MM.1S (cell line): ENCODE measurements at regions not wholly inside any gene's neighbourhood (a gene's known extent, or its start where the extent isn't known, plus 50 kb on each side); places are given as distances from the start of the nearest gene placed in this dataset.

Experiments used
- EZH2 ChIP-seq: fragments of 300-600 bp; sonication (generic); optimal IDR thresholded peaks from 2 replicates; pipeline ENCODE3; 2017; ENCODE audit warnings: low read depth, mild to moderate bottlenecking, antibody characterized with exemption, low read length, mixed read lengths
- EZH2phosphoT487 ChIP-seq: fragments of 300-600 bp; sonication (generic); IDR thresholded peaks from 2 replicates; pipeline ENCODE4 v1.6.1; 2018; ENCODE audit warnings: antibody characterized with exemption, low read length
- TF ChIP-seq, protein P1 (sequence below): fragments of 300-600 bp; sonication (generic); IDR thresholded peaks from 2 replicates; pipeline ENCODE4 v1.5.1; 2016; ENCODE audit warnings: antibody characterized with exemption, low read length, mixed read lengths

DNA sequence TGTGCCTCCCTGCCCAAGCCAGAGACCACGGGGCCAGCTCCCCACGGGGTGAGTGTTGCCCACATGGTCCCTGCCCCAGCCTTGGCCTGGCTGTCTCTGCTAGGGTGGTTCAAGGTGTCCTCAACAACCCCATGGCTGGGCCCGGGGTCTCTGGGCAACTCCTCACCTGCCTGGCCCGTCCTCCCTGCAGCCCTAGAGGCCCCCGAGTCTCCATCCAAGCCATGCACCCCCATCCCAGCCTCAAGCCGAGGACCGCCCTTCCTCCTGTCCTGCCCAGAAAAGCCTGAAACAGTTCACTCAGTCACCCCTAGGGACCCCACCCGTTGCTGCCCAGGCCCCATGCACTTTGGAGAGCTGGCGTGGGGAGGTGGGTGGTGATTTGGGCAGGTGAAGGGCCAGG is 120.9 kb downstream of the FAM53A start:
- TF ChIP-seq, protein P1, sequence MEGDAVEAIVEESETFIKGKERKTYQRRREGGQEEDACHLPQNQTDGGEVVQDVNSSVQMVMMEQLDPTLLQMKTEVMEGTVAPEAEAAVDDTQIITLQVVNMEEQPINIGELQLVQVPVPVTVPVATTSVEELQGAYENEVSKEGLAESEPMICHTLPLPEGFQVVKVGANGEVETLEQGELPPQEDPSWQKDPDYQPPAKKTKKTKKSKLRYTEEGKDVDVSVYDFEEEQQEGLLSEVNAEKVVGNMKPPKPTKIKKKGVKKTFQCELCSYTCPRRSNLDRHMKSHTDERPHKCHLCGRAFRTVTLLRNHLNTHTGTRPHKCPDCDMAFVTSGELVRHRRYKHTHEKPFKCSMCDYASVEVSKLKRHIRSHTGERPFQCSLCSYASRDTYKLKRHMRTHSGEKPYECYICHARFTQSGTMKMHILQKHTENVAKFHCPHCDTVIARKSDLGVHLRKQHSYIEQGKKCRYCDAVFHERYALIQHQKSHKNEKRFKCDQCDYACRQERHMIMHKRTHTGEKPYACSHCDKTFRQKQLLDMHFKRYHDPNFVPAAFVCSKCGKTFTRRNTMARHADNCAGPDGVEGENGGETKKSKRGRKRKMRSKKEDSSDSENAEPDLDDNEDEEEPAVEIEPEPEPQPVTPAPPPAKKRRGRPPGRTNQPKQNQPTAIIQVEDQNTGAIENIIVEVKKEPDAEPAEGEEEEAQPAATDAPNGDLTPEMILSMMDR, result no peak
- TF ChIP-seq EZH2 (no peak), EZH2phosphoT487 (no peak)
